Epithelial cell of proximal tubule (primary cell): ENCODE measurements at regions not wholly inside any gene's neighbourhood (a gene's known extent, or its start where the extent isn't known, plus 50 kb on each side); places are given as distances from the start of the nearest gene placed in this dataset.

Experiments used
- DNase-seq: peaks from one replicate; pipeline ENCODE4 v3.0.0-alpha.2; 2011; ENCODE audit warnings: low read depth
- H3K4me3 ChIP-seq: 2 replicates; pipeline ENCODE4 v1.5.1; 2011; ENCODE audit warnings: low read depth, mild to moderate bottlenecking, low read length
- CTCF ChIP-seq: conservative IDR thresholded peaks from 2 replicates; pipeline ENCODE4 v1.5.1; 2012; ENCODE audit warnings: low read depth, mild to moderate bottlenecking, low read length

- DNase-seq, result no peak
- no peak overlapping the region for H3K4me3 ChIP-seq
- TF ChIP-seq CTCF, result no peak
Measured at GRCh38 chr16:5768445-5768844, 670.9 kb upstream of the EEF2KMT start.

GRCh38 chr16:5763176-5763575 lies 665.6 kb upstream of the EEF2KMT start:
- no peak overlapping the region for H3K4me3 ChIP-seq
- no peak for TF ChIP-seq CTCF
- no peak for DNase-seq

- H3K4me3 ChIP-seq, result no peak overlapping the region
- TF ChIP-seq CTCF, result no peak
- no peak for DNase-seq
Measured at GRCh38 chr16:5762362-5762761, 664.8 kb upstream of the EEF2KMT start.

GRCh38 chr16:5761592-5761991 lies 664.0 kb upstream of the EEF2KMT start:
- TF ChIP-seq CTCF, result no peak
- no peak for DNase-seq
- H3K4me3 ChIP-seq, result no peak overlapping the region

GRCh38 chr16:5758281-5758680 lies 660.7 kb upstream of the EEF2KMT start:
- no peak overlapping the region for H3K4me3 ChIP-seq
- DNase-seq, result no peak
- no peak for TF ChIP-seq CTCF

GRCh38 chr16:5756969-5757368 lies 659.4 kb upstream of the EEF2KMT start:
- peak; percentile 21 for TF ChIP-seq CTCF
- H3K4me3 ChIP-seq, result no peak overlapping the region

GRCh38 chr16:5753381-5753780 lies 655.8 kb upstream of the EEF2KMT start:
- no peak for TF ChIP-seq CTCF
- DNase-seq, result no peak
- no peak overlapping the region for H3K4me3 ChIP-seq

More at GRCh38 chr16:5756969-5757368, 659.4 kb upstream of the EEF2KMT start:
- no peak for DNase-seq
